Endothelial cell of umbilical vein (primary cell): ENCODE measurements at regions not wholly inside any gene's neighbourhood (a gene's known extent, or its start where the extent isn't known, plus 50 kb on each side); places are given as distances from the start of the nearest gene placed in this dataset.

Experiments used
- BruUV-seq: library from RNA; stranded (reverse); fragments of 400-500 nt; replicated peaks from 2 replicates; lab custom pipeline; 2021; lab: Mats Ljungman, UMichigan
- CTCF ChIA-PET: fragments of 300-600, 350-600 bp; sonication (Branson Sonifier 250); formaldehyde crosslinking; loops from one replicate; lab custom pipeline; 2021; ENCODE audit warnings: antibody characterized with exemption, inconsistent platforms; lab: Charles Lee
- POLR2A ChIA-PET: fragments of 300-600, 350-600 bp; sonication (Branson Sonifier 250); formaldehyde crosslinking; loops from one replicate; lab custom pipeline; 2021; ENCODE audit warnings: antibody characterized with exemption, inconsistent platforms; lab: Charles Lee
- DNase-seq: peaks from one replicate; pipeline ENCODE4 v3.0.0-alpha.2; 2011; ENCODE audit warnings: low read depth, low spot score
- FAIRE-seq: peaks from 2 replicates; lab custom pipeline; 2011; peaks lifted over from hg19 to GRCh38; lab: Jason Lieb, UNC
- H2AFZ ChIP-seq: 2 replicates; pipeline ENCODE4 v1.6.0; 2012; ENCODE audit warnings: low read depth, low read length, control low read depth, inconsistent platforms
- H3K27ac ChIP-seq: 2 replicates; pipeline ENCODE4 v1.5.1; 2011; ENCODE audit warnings: low read depth, mild to moderate bottlenecking, control low read depth, low read length, moderate library complexity; ENCODE audit not compliant: insufficient read depth
- H3K27me3 ChIP-seq, 2 experiments: 2 replicates each; pipeline versions ENCODE4 v1.6.0 to v1.6.1; 2011; ENCODE audit warnings: low read length in 2 of 2, mixed read lengths in 1 of 2; ENCODE audit not compliant: control insufficient read depth in 2 of 2, insufficient read depth in 2 of 2
- H3K36me3 ChIP-seq, 2 experiments: 2 replicates in 1 of 2; 3 replicates in 1 of 2; pipeline ENCODE4 v1.5.1; 2011; ENCODE audit warnings: low read length in 2 of 2, mild to moderate bottlenecking in 1 of 2, moderate library complexity in 1 of 2; ENCODE audit not compliant: control insufficient read depth in 2 of 2, insufficient read depth in 2 of 2; ENCODE audit errors: extremely low read depth in 1 of 2
- H3K4me1 ChIP-seq: 3 replicates; pipeline ENCODE4 v1.5.1; 2011; ENCODE audit warnings: mild to moderate bottlenecking, low read length; ENCODE audit not compliant: control insufficient read depth, insufficient read depth; ENCODE audit errors: extremely low read depth
- H3K4me2 ChIP-seq: 2 replicates; pipeline ENCODE4 v1.6.1; 2011; ENCODE audit warnings: low read length, control low read depth, mixed read lengths; ENCODE audit not compliant: insufficient read depth
- H3K4me3 ChIP-seq, 3 experiments: fragments of 200-600 bp in 1 of 3; sonication (generic), shearing (Covaris generic) in 1 of 3; replicated peaks in 1 of 3; 2 replicates each; pipeline ENCODE4 v1.5.1; 2011 to 2016; ENCODE audit warnings: control low read depth in 3 of 3, low read length in 3 of 3, mild to moderate bottlenecking in 2 of 3, inconsistent platforms in 1 of 3, low read depth in 1 of 3, moderate library complexity in 1 of 3; ENCODE audit not compliant: insufficient read depth in 1 of 3
- H3K79me2 ChIP-seq: 2 replicates; pipeline ENCODE4 v1.6.0; 2012; ENCODE audit warnings: low read length, inconsistent platforms; ENCODE audit not compliant: control insufficient read depth, insufficient read depth
- H3K9ac ChIP-seq: replicated peaks from 2 replicates; pipeline ENCODE3; 2011; ENCODE audit warnings: low read length, control low read depth; ENCODE audit not compliant: insufficient read depth; ENCODE audit errors: extremely low read depth
- H3K9me1 ChIP-seq: replicated peaks from 3 replicates; pipeline ENCODE4 v1.6.0; 2011; ENCODE audit warnings: mild to moderate bottlenecking, low read length; ENCODE audit not compliant: control insufficient read depth, insufficient read depth; ENCODE audit errors: extremely low read depth
- H3K9me3 ChIP-seq: replicated peaks from 2 replicates; pipeline ENCODE4 v1.5.1; 2012; ENCODE audit warnings: low read length, inconsistent platforms; ENCODE audit not compliant: control insufficient read depth, insufficient read depth
- H4K20me1 ChIP-seq: replicated peaks from 2 replicates; pipeline ENCODE3; 2011; ENCODE audit warnings: mild to moderate bottlenecking, low read length; ENCODE audit not compliant: control insufficient read depth, insufficient read depth; ENCODE audit errors: extremely low read depth
- EZH2 ChIP-seq: IDR thresholded peaks from 2 replicates; pipeline ENCODE4 v1.6.1; 2012; ENCODE audit warnings: borderline replicate concordance, low read depth, mild to moderate bottlenecking, moderate library complexity, low read length, inconsistent platforms; ENCODE audit not compliant: severe bottlenecking
- GATA2 ChIP-seq: IDR thresholded peaks from 2 replicates; pipeline ENCODE4 v1.7.0; 2011; ENCODE audit warnings: low read depth, mild to moderate bottlenecking, moderate library complexity, mixed read lengths, low read length; ENCODE audit not compliant: insufficient read length, insufficient read depth
- dilution Hi-C: fragments of 300-500 bp; cut with MboI; formaldehyde crosslinking; loops from one replicate; pipeline ENCODE4 v1.15.0; 2019; ENCODE audit warnings: low sequenced_read_pairs; ENCODE audit not compliant: extremely low pct_ligation_motif_present
- intact Hi-C: fragments of 100-400 bp; cut with micrococcal nuclease; formaldehyde crosslinking; loops from one replicate; pipeline ENCODE4 v1.10.0; 2022
- TF ChIP-seq, protein P1 (sequence below), 2 donors: IDR thresholded peaks; 1 replicate in 1 of 2; 2 replicates in 1 of 2; pipeline ENCODE4 v1.5.1; 2011; ENCODE audit warnings: low read length in 2 of 2, mild to moderate bottlenecking in 2 of 2, moderate library complexity in 2 of 2, control low read depth in 1 of 2, inconsistent platforms in 1 of 2, low read depth in 1 of 2; ENCODE audit not compliant: insufficient read depth in 1 of 2; ENCODE audit errors: extremely low read depth in 1 of 2

DNA sequence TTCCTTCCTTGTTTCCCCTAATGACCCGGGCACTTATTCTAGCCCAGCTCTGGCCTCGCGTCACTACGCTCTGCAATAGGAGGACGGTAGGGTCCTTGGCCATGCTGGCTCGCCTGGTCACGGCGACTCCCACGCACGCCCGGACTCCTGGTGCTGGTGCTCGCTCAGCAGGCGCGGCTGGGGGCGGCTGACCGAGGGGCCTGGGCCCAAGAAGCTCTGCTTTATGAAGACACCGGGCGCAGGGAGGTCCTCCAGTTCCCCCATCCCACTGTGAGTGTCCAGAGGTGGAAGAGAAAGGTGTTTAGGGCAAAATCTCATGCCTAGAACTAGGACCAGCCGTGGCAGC, 54.2 kb upstream of the ZNF32 start:
- POLR2A ChIA-PET = no interaction called here
- DNase-seq = no peak

DNA sequence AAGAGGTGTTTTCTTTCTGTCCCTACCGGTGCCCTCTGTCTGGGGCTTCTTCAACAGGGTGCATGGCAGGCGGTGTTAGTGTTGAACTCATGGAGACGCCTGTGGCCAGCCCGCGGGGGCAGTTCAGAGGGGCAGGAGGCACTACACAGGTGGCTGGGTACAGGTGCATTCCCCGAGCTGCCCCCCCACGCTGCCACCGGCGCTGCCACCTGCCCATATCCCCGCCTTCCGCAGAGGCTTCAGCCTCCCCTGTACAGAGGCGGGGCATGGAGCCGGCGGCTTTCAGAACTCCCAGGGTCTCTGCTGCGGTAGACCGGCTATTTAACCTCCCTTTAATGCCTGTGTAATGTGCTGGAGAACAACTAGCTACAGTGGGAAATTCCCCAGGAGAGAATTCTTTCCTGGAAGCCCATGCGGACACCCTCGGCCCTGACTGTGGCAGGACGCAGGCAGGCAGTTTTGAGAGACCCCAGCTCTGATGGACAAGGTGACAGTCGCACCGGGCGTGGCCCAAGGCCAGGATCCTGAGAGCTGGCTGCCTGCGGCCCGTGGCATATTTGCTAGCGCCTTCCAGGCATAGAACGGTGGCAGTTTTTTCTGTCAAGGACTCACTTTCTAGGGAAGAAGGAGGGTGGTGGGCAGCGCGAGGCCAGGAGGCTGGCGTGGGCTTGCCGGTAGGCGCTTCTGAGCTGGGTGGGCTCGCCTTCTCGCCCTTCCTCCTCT, 53.7 kb upstream of the ZNF32 start:
- peaks cover under 1% of the 10 kb centered on the region for H3K4me1 ChIP-seq
- dilution Hi-C loops (no loop called here), intact Hi-C loops (no loop called here)
- no peak for TF ChIP-seq GATA2
- TF ChIP-seq, protein P1, sequence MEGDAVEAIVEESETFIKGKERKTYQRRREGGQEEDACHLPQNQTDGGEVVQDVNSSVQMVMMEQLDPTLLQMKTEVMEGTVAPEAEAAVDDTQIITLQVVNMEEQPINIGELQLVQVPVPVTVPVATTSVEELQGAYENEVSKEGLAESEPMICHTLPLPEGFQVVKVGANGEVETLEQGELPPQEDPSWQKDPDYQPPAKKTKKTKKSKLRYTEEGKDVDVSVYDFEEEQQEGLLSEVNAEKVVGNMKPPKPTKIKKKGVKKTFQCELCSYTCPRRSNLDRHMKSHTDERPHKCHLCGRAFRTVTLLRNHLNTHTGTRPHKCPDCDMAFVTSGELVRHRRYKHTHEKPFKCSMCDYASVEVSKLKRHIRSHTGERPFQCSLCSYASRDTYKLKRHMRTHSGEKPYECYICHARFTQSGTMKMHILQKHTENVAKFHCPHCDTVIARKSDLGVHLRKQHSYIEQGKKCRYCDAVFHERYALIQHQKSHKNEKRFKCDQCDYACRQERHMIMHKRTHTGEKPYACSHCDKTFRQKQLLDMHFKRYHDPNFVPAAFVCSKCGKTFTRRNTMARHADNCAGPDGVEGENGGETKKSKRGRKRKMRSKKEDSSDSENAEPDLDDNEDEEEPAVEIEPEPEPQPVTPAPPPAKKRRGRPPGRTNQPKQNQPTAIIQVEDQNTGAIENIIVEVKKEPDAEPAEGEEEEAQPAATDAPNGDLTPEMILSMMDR (IDR thresholded peaks at IDR 0.05; ENCODE audit: extremely low read depth in 1 of 2, insufficient read depth in 1 of 2, low read depth in 1 of 2, low read length in 2 of 2) = no peak
- BruUV-seq = no TSS peak
- no peak for DNase-seq
- no peaks in the 10 kb centered on the region for H3K9me3 ChIP-seq
- no peaks in the 10 kb centered on the region for H4K20me1 ChIP-seq
- no peaks in the 10 kb centered on the region for H3K27me3 ChIP-seq
- no peak overlapping the region for H3K4me3 ChIP-seq
- H3K36me3 ChIP-seq = no peaks in the 10 kb centered on the region
- H2AFZ ChIP-seq = no peak overlapping the region
- no peaks in the 10 kb centered on the region for H3K9me1 ChIP-seq
- no peak overlapping the region for H3K4me2 ChIP-seq
- H3K27ac ChIP-seq = no peak overlapping the region
- POLR2A ChIA-PET = no interaction called here
- no peak overlapping the region for H3K9ac ChIP-seq
- no peaks in the 10 kb centered on the region for H3K79me2 ChIP-seq
- CTCF ChIA-PET = no interaction called here
- FAIRE-seq = no peak

More for the DNA sequence above, 54.2 kb upstream of the ZNF32 start:
- dilution Hi-C loops (no loop called here), intact Hi-C loops (no loop called here)
- FAIRE-seq = no peak
- H3K36me3 ChIP-seq = no peaks in the 10 kb centered on the region
- no peak overlapping the region for H3K4me3 ChIP-seq
- no peaks in the 10 kb centered on the region for H3K9me3 ChIP-seq
- H2AFZ ChIP-seq = no peak overlapping the region
- H3K9me1 ChIP-seq = no peaks in the 10 kb centered on the region
- no TSS peak for BruUV-seq
- TF ChIP-seq EZH2 = no peak
- no peak overlapping the region for H3K9ac ChIP-seq
- H3K27me3 ChIP-seq = no peaks in the 10 kb centered on the region
- no peak overlapping the region for H3K27ac ChIP-seq
- CTCF ChIA-PET = no interaction called here
- H3K4me2 ChIP-seq = no peak overlapping the region
- H3K4me1 ChIP-seq = peaks cover 3% of the 10 kb centered on the region
- H4K20me1 ChIP-seq = no peaks in the 10 kb centered on the region
- H3K79me2 ChIP-seq = no peaks in the 10 kb centered on the region
